ENCODE measurements at regions not wholly inside any gene's neighbourhood (a gene's known extent, or its start where the extent isn't known, plus 50 kb on each side); places are given as distances from the start of the nearest gene placed in this dataset.

DNA sequence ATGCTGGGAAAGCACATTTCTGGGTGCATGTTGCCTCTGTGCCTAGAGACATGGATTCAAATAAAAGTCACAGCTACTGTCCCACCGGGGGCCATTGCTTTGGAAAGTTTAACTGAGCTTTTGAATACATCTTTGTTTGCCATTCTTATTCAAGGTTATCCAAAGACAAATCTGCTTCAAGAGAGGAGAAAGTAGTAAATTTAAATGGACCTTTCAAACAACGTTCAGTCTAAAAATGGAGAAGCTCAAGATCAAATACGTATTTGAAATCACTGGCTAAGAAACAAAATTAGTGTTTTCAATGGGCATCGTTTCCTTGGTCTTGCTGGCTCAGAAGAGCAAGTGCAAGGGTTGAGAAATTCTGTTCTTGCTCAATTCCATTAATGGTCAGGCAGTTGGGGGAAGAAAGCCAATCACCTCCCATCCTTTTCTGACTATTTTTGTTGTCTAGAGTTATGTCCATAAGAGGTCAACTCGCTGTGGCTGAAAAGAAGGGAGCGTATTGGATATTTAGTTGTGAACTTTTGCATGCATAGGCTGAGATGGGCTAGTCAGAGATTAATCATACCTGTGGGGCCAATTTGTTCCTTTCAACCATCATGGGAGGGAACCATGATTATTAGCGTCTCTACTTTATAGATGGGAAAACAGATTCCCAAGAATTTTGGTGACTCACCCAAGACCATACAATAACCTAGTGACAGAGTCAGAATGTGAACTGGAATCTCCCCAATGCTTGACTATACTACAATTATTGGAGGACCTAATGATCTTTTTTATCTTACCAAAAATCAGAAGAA lies 276.2 kb upstream of the TNC start:
- Histone ChIP-seq H3K4me3 (ENCODE audit: low read depth in 2 of 2, low read length in 2 of 2) (no peak overlapping the region), H3K4me1 (ENCODE audit: control insufficient read depth, insufficient read depth, low read length) (no peaks in the 10 kb centered on the region), H3K36me3 (ENCODE audit: control insufficient read depth, insufficient read depth, low read length) (no peaks in the 10 kb centered on the region), H3K27ac (ENCODE audit: low read length) (no peak overlapping the region), H3K27me3 (ENCODE audit: control insufficient read depth, insufficient read depth, low read length) (no peaks in the 10 kb centered on the region), H3K9me3 (ENCODE audit: control insufficient read depth, insufficient read depth, low read depth, low read length) (no peaks in the 10 kb centered on the region)
- TF ChIP-seq, protein P1, sequence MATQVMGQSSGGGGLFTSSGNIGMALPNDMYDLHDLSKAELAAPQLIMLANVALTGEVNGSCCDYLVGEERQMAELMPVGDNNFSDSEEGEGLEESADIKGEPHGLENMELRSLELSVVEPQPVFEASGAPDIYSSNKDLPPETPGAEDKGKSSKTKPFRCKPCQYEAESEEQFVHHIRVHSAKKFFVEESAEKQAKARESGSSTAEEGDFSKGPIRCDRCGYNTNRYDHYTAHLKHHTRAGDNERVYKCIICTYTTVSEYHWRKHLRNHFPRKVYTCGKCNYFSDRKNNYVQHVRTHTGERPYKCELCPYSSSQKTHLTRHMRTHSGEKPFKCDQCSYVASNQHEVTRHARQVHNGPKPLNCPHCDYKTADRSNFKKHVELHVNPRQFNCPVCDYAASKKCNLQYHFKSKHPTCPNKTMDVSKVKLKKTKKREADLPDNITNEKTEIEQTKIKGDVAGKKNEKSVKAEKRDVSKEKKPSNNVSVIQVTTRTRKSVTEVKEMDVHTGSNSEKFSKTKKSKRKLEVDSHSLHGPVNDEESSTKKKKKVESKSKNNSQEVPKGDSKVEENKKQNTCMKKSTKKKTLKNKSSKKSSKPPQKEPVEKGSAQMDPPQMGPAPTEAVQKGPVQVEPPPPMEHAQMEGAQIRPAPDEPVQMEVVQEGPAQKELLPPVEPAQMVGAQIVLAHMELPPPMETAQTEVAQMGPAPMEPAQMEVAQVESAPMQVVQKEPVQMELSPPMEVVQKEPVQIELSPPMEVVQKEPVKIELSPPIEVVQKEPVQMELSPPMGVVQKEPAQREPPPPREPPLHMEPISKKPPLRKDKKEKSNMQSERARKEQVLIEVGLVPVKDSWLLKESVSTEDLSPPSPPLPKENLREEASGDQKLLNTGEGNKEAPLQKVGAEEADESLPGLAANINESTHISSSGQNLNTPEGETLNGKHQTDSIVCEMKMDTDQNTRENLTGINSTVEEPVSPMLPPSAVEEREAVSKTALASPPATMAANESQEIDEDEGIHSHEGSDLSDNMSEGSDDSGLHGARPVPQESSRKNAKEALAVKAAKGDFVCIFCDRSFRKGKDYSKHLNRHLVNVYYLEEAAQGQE (IDR thresholded peaks at IDR 0.05; ENCODE audit: insufficient read depth in 1 of 2, low read depth in 2 of 2, low read length in 1 of 2) = no peak
- TF ChIP-seq TCF7L2 (IDR thresholded peaks at IDR 0.05; ENCODE audit: low read depth, low read length) (no peak), POLR2AphosphoS5 (IDR thresholded peaks at IDR 0.05; ENCODE audit: low read depth, low read length) (no peak), SIN3A (IDR thresholded peaks at IDR 0.05; ENCODE audit: borderline replicate concordance, insufficient read depth, low read depth, low read length) (no peak)
- TF ChIP-seq, protein P2, sequence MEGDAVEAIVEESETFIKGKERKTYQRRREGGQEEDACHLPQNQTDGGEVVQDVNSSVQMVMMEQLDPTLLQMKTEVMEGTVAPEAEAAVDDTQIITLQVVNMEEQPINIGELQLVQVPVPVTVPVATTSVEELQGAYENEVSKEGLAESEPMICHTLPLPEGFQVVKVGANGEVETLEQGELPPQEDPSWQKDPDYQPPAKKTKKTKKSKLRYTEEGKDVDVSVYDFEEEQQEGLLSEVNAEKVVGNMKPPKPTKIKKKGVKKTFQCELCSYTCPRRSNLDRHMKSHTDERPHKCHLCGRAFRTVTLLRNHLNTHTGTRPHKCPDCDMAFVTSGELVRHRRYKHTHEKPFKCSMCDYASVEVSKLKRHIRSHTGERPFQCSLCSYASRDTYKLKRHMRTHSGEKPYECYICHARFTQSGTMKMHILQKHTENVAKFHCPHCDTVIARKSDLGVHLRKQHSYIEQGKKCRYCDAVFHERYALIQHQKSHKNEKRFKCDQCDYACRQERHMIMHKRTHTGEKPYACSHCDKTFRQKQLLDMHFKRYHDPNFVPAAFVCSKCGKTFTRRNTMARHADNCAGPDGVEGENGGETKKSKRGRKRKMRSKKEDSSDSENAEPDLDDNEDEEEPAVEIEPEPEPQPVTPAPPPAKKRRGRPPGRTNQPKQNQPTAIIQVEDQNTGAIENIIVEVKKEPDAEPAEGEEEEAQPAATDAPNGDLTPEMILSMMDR (IDR thresholded peaks at IDR 0.05) = no peak
- intact Hi-C loops (cut with micrococcal nuclease; ENCODE audit: unreplicated experiment) = no loop called here
- POLR2A ChIA-PET = no interaction called here
- no peak for ATAC-seq
- in situ Hi-C loops (cut with HindIII; ENCODE audit: low pct_unique_long_range_greater_than_20kb, low sequenced_read_pairs) = no loop called here
- no peak for DNase-seq (ENCODE audit: low read depth, low spot score)
- CTCF ChIA-PET = no interaction called here
- BruUV-seq (replicated peaks) = no TSS peak

DNA sequence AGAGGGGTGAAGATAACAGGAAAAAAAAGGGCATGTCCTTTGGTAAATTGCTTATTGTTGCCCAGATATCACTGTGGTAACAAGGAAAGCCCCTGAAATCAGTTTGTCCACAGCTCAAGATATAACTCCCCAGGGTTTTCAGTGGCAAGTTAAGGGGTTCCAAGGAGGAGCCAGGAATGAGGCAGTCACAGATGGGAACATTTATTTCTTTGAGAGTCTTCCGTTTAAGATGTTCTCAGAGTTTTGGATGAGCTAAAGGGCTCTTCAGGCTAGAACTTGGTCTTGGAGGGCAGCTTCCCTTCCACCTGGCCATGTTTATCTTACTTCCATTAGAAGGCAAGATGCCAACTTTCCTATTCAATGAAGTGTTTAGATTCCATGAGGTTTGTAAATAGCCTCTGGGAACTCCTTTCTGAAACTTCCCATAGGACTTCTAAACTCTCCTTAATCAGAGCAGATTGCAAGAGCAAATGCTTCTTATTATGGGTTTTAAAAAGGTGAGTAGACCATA lies 277.6 kb upstream of the TNC start:
- H3K4me3 ChIP-seq (ENCODE audit: low read depth in 2 of 2, low read length in 2 of 2) = no peak overlapping the region
- TF ChIP-seq, protein P2 (IDR thresholded peaks at IDR 0.05) = no peak
- TF ChIP-seq POLR2AphosphoS5 (IDR thresholded peaks at IDR 0.05; ENCODE audit: low read depth, low read length) (no peak), SIN3A (IDR thresholded peaks at IDR 0.05; ENCODE audit: borderline replicate concordance, insufficient read depth, low read depth, low read length) (no peak), TCF7L2 (IDR thresholded peaks at IDR 0.05; ENCODE audit: low read depth, low read length) (no peak)
- TF ChIP-seq, protein P1 (IDR thresholded peaks at IDR 0.05; ENCODE audit: insufficient read depth in 1 of 2, low read depth in 2 of 2, low read length in 1 of 2) = no peak
- in situ Hi-C loops (cut with HindIII; ENCODE audit: low pct_unique_long_range_greater_than_20kb, low sequenced_read_pairs) = no loop called here
- no peaks in the 10 kb centered on the region for H3K9me3 ChIP-seq (ENCODE audit: control insufficient read depth, insufficient read depth, low read depth, low read length)
- H3K27ac ChIP-seq (ENCODE audit: low read length) = no peak overlapping the region
- no TSS peak for BruUV-seq (replicated peaks)
- H3K4me1 ChIP-seq (ENCODE audit: control insufficient read depth, insufficient read depth, low read length) = no peaks in the 10 kb centered on the region
- intact Hi-C loops (cut with micrococcal nuclease; ENCODE audit: unreplicated experiment) = no loop called here
- POLR2A ChIA-PET = interaction anchor here (0.6 kb wide), 1 partner anchor 542 kb away, joined by 3 read pairs; no protein-coding TSS in a partner anchor
- CTCF ChIA-PET = interaction anchor here (0.7 kb wide), 1 partner anchor 108 kb away, joined by 3 read pairs; no protein-coding TSS in a partner anchor
- DNase-seq (ENCODE audit: low read depth, low spot score) (no peak), ATAC-seq (no peak)
- no peaks in the 10 kb centered on the region for H3K36me3 ChIP-seq (ENCODE audit: control insufficient read depth, insufficient read depth, low read length)
- no peaks in the 10 kb centered on the region for H3K27me3 ChIP-seq (ENCODE audit: control insufficient read depth, insufficient read depth, low read length)
